Midbrain (tissue), 1 donor: ENCODE measurements at regions not wholly inside any gene's neighbourhood (a gene's known extent, or its start where the extent isn't known, plus 50 kb on each side); places are given as distances from the start of the nearest gene placed in this dataset.

Experiments
- DNase-seq: peaks from one replicate; lab custom pipeline; 2025; lab: John Stamatoyannopoulos, UW

GRCh38 chr18:11199477-11199876 lies 50.1 kb upstream of the PIEZO2 start:
- DNase-seq, result no peak
